RWPE2 (cell line): ENCODE measurements at regions not wholly inside any gene's neighbourhood (a gene's known extent, or its start where the extent isn't known, plus 50 kb on each side); places are given as distances from the start of the nearest gene placed in this dataset.

Experiments
- ATAC-seq: fragments of 200-7000 bp; cut with Tn5 transposase; 3 replicates; pipeline ENCODE4 v1.9.1; 2021; ENCODE audit warnings: low read depth
- DNase-seq: peaks from one replicate; pipeline ENCODE4 v3.0.0-alpha.2; 2020; ENCODE audit warnings: low spot score
- H3K27ac ChIP-seq: fragments of 450-650 bp; 2 replicates; pipeline ENCODE4 v1.5.1; 2017; ENCODE audit warnings: mild to moderate bottlenecking; ENCODE audit not compliant: poor library complexity, severe bottlenecking
- H3K27me3 ChIP-seq: fragments of 250-450 bp; sonication (Bioruptor Pico); 2 replicates; pipeline ENCODE4 v1.5.1; 2021; ENCODE audit warnings: mild to moderate bottlenecking, moderate library complexity; ENCODE audit not compliant: insufficient read depth, poor library complexity, severe bottlenecking
- H3K36me3 ChIP-seq: fragments of 250-450 bp; sonication (Bioruptor Pico); 2 replicates; pipeline ENCODE4 v1.5.1; 2020; ENCODE audit warnings: low read depth, mild to moderate bottlenecking, moderate library complexity
- H3K4me1 ChIP-seq: fragments of 250-450 bp; sonication (Bioruptor Pico); 2 replicates; pipeline ENCODE4 v1.5.1; 2021; ENCODE audit warnings: mild to moderate bottlenecking, moderate library complexity; ENCODE audit not compliant: insufficient read depth, poor library complexity, severe bottlenecking
- H3K4me3 ChIP-seq: fragments of 250-450 bp; sonication (Bioruptor Pico); 2 replicates; pipeline ENCODE4 v1.5.1; 2021; ENCODE audit warnings: mild to moderate bottlenecking, moderate library complexity; ENCODE audit not compliant: severe bottlenecking
- H3K9me3 ChIP-seq: fragments of 250-450 bp; sonication (Bioruptor Pico); 2 replicates; pipeline ENCODE4 v1.5.1; 2021; ENCODE audit warnings: mild to moderate bottlenecking, moderate library complexity; ENCODE audit not compliant: severe bottlenecking
- TF ChIP-seq, protein P1 (sequence below): fragments of 450-650 bp; IDR thresholded peaks from one replicate; pipeline ENCODE4 v1.5.1; 2017; ENCODE audit warnings: mild to moderate bottlenecking, moderate library complexity; ENCODE audit not compliant: poor library complexity, severe bottlenecking

DNA sequence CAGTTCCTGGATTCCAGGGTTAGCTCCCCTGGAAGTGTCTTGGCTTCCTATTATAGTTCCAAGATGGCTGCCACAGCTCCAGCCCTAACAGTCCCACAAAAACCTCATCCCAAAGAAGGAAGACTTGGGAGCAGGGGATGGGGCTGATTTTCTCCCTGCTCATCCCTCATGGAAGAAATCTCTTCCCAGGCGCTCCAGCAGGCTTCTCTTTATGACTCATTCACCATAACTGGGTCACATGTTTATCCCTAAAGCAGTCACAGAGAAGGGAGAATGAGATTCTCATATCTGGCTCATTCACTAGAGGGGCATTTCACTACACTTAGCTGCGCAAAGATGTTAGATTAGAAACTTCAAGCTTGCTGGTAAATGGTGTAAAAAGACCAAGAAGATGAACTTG lies 206.5 kb upstream of the IRX3 start:
- H3K36me3 ChIP-seq = no peaks in the 10 kb centered on the region
- H3K27me3 ChIP-seq = no peaks in the 10 kb centered on the region
- TF ChIP-seq, protein P1, sequence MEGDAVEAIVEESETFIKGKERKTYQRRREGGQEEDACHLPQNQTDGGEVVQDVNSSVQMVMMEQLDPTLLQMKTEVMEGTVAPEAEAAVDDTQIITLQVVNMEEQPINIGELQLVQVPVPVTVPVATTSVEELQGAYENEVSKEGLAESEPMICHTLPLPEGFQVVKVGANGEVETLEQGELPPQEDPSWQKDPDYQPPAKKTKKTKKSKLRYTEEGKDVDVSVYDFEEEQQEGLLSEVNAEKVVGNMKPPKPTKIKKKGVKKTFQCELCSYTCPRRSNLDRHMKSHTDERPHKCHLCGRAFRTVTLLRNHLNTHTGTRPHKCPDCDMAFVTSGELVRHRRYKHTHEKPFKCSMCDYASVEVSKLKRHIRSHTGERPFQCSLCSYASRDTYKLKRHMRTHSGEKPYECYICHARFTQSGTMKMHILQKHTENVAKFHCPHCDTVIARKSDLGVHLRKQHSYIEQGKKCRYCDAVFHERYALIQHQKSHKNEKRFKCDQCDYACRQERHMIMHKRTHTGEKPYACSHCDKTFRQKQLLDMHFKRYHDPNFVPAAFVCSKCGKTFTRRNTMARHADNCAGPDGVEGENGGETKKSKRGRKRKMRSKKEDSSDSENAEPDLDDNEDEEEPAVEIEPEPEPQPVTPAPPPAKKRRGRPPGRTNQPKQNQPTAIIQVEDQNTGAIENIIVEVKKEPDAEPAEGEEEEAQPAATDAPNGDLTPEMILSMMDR = no peak
- H3K27ac ChIP-seq = no peak overlapping the region
- no peak overlapping the region for H3K4me3 ChIP-seq
- no peak for ATAC-seq
- no peaks in the 10 kb centered on the region for H3K9me3 ChIP-seq
- H3K4me1 ChIP-seq = no peaks in the 10 kb centered on the region
- DNase-seq = no peak

DNA sequence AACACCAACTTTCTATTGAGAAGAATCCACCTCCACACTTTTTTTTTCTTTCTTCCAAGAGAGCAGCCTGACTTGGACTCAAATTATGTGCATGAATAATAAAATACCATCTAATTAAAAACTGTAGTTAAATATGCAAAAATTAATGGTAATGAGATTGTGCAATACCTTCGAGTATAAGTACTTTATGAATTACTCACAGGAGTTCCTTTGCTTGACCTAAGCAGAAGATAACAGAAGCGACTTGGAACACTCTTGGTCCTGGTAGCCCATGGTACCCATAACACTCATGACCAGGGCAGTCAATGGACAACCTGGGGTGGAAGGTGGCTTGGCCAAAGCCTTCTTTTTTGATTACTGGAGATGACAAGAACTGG lies 203.5 kb upstream of the IRX3 start:
- TF ChIP-seq, protein P1 = no peak

DNA sequence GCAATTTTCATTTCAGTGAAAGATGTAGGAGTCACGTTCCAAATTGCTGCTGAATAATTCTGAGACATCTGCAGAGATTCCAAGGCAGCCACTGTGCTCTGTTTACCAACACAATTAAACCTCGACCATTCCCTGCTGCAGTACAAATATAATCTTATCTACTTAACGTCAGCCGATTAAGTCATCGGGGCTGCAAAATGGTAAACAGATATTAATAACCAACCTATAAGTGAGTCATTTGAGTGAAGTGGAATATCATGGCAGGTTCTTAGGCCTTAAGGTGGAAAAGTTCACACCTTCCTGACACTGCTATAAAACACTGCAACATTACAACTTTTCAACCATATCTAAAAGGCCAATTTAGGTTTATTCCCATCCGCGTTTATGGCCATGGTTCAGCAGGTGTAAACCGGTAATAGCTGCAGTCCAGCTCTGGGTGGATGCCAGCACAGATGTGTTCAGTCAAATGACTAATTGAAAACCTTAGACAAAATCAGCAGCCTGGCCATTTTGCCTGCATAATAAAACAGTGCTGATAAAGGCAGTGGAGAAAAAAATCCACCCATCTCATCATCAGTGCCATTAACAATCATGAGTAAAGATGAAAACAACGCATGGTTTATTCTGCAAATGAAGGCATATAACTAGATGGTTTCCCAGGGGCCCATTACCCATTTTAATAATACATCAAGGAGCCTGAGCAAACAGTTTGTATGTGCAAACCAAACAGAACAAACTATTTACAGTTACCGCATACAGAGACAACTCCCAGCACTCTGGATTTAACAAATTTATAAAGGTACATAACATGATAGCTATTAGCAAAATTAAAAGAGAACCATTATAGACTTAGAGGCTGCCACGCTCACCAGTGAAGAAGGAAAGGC lies 202.9 kb upstream of the IRX3 start:
- H3K36me3 ChIP-seq = no peaks in the 10 kb centered on the region
- H3K27ac ChIP-seq = no peak overlapping the region
- DNase-seq (no peak), ATAC-seq (no peak)
- no peaks in the 10 kb centered on the region for H3K9me3 ChIP-seq
- no peak overlapping the region for H3K4me3 ChIP-seq
- H3K27me3 ChIP-seq = no peaks in the 10 kb centered on the region
- TF ChIP-seq, protein P1 = no peak
- H3K4me1 ChIP-seq = no peaks in the 10 kb centered on the region

More for the DNA sequence above, 203.5 kb upstream of the IRX3 start:
- Histone ChIP-seq H3K4me3 (no peak overlapping the region), H3K9me3 (no peaks in the 10 kb centered on the region), H3K36me3 (no peaks in the 10 kb centered on the region), H3K27ac (no peak overlapping the region), H3K27me3 (no peaks in the 10 kb centered on the region), H3K4me1 (no peaks in the 10 kb centered on the region)
- no peak for DNase-seq
- no peak for ATAC-seq

DNA sequence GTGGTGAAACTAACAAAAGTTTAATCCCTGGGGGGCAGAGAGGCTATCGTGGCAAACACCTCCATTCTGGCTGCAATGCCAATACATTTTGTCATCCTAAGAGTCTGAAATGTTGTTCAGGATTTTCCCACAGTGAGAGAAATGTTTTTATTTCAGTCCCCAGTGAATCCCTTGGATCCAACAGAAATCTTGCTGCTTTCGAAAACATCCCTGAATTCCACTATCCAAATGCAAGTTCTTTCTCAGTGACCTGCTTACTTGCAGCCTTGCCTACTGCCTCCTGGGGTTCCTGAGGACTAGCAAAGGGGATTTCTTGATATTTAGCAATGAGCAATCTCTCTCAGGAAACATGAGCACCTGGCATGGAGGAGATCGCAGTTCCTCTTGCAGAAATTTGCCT lies 202.1 kb upstream of the IRX3 start:
- Histone ChIP-seq H3K4me3 (no peak overlapping the region), H3K4me1 (no peaks in the 10 kb centered on the region), H3K27me3 (peaks cover under 1% of the 10 kb centered on the region), H3K36me3 (no peaks in the 10 kb centered on the region), H3K9me3 (no peaks in the 10 kb centered on the region), H3K27ac (no peak overlapping the region)
- TF ChIP-seq, protein P1 = no peak
- DNase-seq (no peak), ATAC-seq (no peak)

DNA sequence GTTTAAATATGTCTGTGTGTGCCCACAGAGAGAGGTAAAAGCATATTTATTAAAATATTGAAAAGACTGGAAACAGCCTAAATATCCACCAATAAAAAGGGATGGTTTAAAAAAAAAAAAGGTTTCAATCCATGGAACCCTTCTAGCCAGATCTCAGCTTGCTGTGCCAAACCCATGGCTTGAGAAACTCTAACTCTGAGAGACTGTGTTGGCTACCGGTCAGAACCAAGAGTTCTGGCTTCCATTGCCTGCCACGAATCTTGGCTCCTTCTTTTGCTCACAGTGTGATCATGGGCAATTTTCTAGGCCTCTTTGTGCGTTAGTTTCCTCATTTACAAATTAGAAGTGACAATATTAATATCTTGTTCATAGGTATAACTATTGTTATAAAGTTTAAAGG lies 201.3 kb upstream of the IRX3 start:
- no peaks in the 10 kb centered on the region for H3K36me3 ChIP-seq
- H3K27me3 ChIP-seq = peaks cover 3% of the 10 kb centered on the region
- no peaks in the 10 kb centered on the region for H3K9me3 ChIP-seq
- H3K4me1 ChIP-seq = no peaks in the 10 kb centered on the region
- no peak for ATAC-seq
- no peak for DNase-seq
- no peak overlapping the region for H3K27ac ChIP-seq
- TF ChIP-seq, protein P1 = no peak
- H3K4me3 ChIP-seq = no peak overlapping the region
